IPS-18a (cell line): ENCODE measurements at regions not wholly inside any gene's neighbourhood (a gene's known extent, or its start where the extent isn't known, plus 50 kb on each side); places are given as distances from the start of the nearest gene placed in this dataset.

Experiments
- H3K27ac ChIP-seq: one replicate; pipeline ENCODE4 v1.5.1; 2013; ENCODE audit warnings: low read length
- H3K27me3 ChIP-seq: one replicate; pipeline ENCODE4 v1.6.1; 2013; ENCODE audit warnings: mild to moderate bottlenecking, low read length; ENCODE audit not compliant: control insufficient read depth, insufficient read depth
- H3K36me3 ChIP-seq: one replicate; pipeline ENCODE4 v1.6.1; 2013; ENCODE audit warnings: low read depth, low read length; ENCODE audit not compliant: control insufficient read depth
- H3K4me1 ChIP-seq: one replicate; pipeline ENCODE4 v1.6.1; 2013; ENCODE audit warnings: low read depth, low read length; ENCODE audit not compliant: control insufficient read depth
- H3K4me3 ChIP-seq: one replicate; pipeline ENCODE4 v1.5.1; 2013; ENCODE audit warnings: low read length
- H3K9ac ChIP-seq: one replicate; pipeline ENCODE4 v1.6.1; 2013; ENCODE audit warnings: mild to moderate bottlenecking, low read length, moderate library complexity
- H3K9me3 ChIP-seq: one replicate; pipeline ENCODE4 v1.6.1; 2013; ENCODE audit warnings: low read depth, low read length; ENCODE audit not compliant: control insufficient read depth

- Histone ChIP-seq H3K36me3 (no peaks in the 10 kb centered on the region), H3K9ac (no peak overlapping the region), H3K9me3 (no peaks in the 10 kb centered on the region), H3K4me1 (peaks cover 12% of the 10 kb centered on the region), H3K27ac (no peak overlapping the region), H3K4me3 (no peak overlapping the region), H3K27me3 (no peaks in the 10 kb centered on the region)
Observed at GRCh38 chr14:101241807-101242278, 319.5 kb upstream of the DIO3 start.

GRCh38 chr14:101242442-101243385 is 318.6 kb upstream of the DIO3 start:
- no peak overlapping the region for H3K27ac ChIP-seq
- peaks cover 12% of the 10 kb centered on the region for H3K4me1 ChIP-seq
- no peaks in the 10 kb centered on the region for H3K36me3 ChIP-seq
- no peak overlapping the region for H3K9ac ChIP-seq
- no peaks in the 10 kb centered on the region for H3K9me3 ChIP-seq
- no peaks in the 10 kb centered on the region for H3K27me3 ChIP-seq
- H3K4me3 ChIP-seq, result no peak overlapping the region

- Histone ChIP-seq H3K9me3 (no peaks in the 10 kb centered on the region), H3K9ac (no peak overlapping the region), H3K27me3 (no peaks in the 10 kb centered on the region), H3K4me3 (no peak overlapping the region), H3K4me1 (peaks cover 12% of the 10 kb centered on the region), H3K36me3 (no peaks in the 10 kb centered on the region), H3K27ac (no peak overlapping the region)
Observed at GRCh38 chr14:101243587-101244338, 317.5 kb upstream of the DIO3 start.

- no peak overlapping the region for H3K4me3 ChIP-seq
- H3K27me3 ChIP-seq, result no peaks in the 10 kb centered on the region
- H3K27ac ChIP-seq, result no peak overlapping the region
- H3K4me1 ChIP-seq, result peaks cover 8% of the 10 kb centered on the region
- no peak overlapping the region for H3K9ac ChIP-seq
- H3K36me3 ChIP-seq, result no peaks in the 10 kb centered on the region
- no peaks in the 10 kb centered on the region for H3K9me3 ChIP-seq
Observed at GRCh38 chr14:101246894-101247841, 314.1 kb upstream of the DIO3 start.

DNA sequence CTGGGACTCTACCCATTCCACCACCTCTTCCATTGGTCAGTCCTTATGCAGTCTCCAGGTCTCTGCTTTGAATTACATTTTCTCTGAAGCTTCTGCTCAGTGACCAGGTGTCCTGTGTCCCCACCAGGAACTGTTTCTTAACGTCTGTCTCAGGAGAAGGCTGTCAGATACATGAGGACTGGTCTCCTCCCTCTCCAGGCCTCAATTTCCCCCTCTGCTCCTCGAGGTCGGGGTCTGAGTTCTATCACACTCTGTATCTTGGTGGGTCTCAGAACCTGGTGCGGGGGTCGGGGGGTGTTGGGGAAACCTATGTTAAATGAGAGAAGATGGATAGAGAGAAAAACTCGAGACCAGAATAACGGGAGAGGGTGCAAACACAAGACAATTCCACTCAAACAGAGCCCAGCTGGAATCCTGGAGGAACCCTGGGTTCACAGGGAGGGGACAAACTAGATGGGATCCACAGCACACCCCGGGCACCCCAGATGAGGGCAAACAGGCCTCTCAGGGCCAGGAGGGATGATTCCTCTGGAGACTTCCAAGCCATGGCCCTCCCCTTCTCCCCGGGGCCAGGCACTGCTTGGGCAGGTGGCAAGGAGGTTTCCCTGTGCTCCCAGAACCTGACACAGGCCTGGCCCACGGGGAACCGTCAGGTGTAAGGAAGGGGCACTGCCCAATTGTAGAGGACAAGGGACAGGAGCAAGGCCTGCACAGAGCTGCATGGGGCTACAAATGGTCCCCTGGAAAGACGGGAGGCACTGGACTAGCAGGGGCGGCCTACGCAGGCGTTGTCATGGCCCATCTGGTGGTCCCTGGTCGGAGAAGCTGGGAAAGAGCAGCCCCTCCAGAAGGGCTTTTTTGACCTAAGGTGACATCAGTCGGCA is 313.2 kb upstream of the DIO3 start:
- Histone ChIP-seq H3K4me3 (no peak overlapping the region), H3K27me3 (no peaks in the 10 kb centered on the region), H3K9ac (no peak overlapping the region), H3K9me3 (no peaks in the 10 kb centered on the region), H3K4me1 (no peaks in the 10 kb centered on the region), H3K36me3 (no peaks in the 10 kb centered on the region), H3K27ac (no peak overlapping the region)

DNA sequence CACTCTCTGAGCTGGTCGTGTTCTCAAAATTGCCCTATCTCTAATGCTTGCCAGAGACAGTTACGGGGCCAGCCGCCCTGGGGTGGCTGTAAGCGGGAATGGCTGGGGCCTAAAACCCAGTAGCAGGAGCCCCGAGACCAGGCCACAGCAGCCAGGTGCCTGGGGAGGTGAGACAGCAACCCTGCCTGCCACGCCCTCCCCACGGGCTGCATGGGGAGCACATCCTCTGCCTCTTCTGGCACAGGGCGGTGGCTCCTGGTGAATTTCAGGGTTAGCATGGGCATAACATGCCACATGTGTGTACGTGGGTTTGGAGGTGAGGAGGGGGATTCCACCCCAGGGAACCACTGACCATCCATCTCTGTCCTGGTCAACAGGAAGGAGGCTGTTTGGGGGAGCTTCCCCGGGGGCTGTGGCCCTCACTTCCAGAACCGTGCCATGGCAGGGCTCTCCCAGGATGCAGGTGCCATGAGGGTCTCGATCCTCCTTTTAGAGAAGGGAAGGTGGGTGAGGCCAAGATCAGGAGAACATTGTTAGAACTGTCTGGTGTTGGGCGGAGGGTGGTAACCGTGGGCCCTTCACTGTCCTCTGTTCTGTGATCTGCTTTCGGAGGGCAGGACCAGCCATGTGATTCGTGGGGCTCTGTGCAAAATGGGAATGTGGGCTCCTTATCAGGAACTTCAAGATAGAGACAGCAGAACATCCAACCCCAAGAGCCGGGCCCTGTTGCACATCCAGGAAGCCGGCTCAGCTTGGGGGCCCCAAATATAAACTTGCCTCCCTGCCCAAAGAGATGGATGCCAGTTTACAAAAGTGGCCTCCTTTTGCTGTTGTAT is 312.2 kb upstream of the DIO3 start:
- H3K4me3 ChIP-seq, result no peak overlapping the region
- no peaks in the 10 kb centered on the region for H3K27me3 ChIP-seq
- no peaks in the 10 kb centered on the region for H3K4me1 ChIP-seq
- no peaks in the 10 kb centered on the region for H3K36me3 ChIP-seq
- no peak overlapping the region for H3K27ac ChIP-seq
- no peaks in the 10 kb centered on the region for H3K9me3 ChIP-seq
- no peak overlapping the region for H3K9ac ChIP-seq

- H3K4me1 ChIP-seq, result no peaks in the 10 kb centered on the region
- H3K27me3 ChIP-seq, result no peaks in the 10 kb centered on the region
- no peak overlapping the region for H3K27ac ChIP-seq
- H3K4me3 ChIP-seq, result no peak overlapping the region
- H3K36me3 ChIP-seq, result no peaks in the 10 kb centered on the region
- H3K9ac ChIP-seq, result no peak overlapping the region
- no peaks in the 10 kb centered on the region for H3K9me3 ChIP-seq
Observed at GRCh38 chr14:101249676-101250036, 311.6 kb upstream of the DIO3 start.

GRCh38 chr14:101250336-101250947 is 310.9 kb upstream of the DIO3 start:
- H3K9me3 ChIP-seq, result no peaks in the 10 kb centered on the region
- no peaks in the 10 kb centered on the region for H3K4me1 ChIP-seq
- H3K9ac ChIP-seq, result no peak overlapping the region
- H3K27ac ChIP-seq, result no peak overlapping the region
- H3K27me3 ChIP-seq, result no peaks in the 10 kb centered on the region
- no peak overlapping the region for H3K4me3 ChIP-seq
- no peaks in the 10 kb centered on the region for H3K36me3 ChIP-seq

DNA sequence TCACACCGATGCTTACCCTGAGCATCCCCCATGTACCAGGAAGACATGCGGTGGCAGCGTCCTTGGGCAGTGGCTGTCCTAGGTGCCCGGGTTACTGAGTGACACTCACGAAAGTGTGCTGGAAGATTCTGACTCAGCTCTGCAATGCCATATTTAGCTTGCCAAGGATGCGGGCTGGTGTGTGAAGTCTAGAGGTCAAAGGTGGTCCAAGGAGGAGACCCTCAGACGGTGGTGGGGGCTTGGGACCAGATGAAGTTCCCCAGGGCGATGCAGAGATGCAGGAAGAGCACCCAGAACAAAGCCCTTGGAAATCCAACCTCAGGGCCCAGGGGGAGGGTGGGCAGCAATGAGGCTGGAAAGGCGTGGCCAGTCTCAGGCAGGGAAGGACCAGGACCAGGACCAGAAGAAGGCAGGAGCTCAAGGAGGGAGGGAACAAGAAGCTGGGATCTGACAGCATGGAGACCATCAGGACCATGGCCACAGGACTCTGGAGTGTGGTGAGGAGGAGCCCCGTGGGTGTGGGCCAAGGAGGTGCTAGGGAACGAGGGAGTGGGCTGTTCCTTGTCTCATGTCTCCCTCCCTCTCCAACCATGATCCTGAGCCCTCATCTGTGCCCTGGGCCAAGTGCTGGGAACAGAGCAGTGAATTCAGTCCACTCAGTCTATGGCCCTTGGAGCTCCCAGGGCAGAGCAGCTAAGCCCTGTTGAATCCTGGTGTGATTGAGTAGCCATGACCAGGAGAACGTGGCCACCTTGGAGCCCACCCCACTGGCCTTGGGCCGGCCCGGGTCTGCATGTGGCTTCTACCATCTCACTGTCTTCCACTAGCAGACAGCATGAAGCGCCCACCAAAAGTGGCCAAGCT is 310.1 kb upstream of the DIO3 start:
- H3K27me3 ChIP-seq, result no peaks in the 10 kb centered on the region
- H3K36me3 ChIP-seq, result no peaks in the 10 kb centered on the region
- no peak overlapping the region for H3K9ac ChIP-seq
- H3K4me1 ChIP-seq, result no peaks in the 10 kb centered on the region
- no peak overlapping the region for H3K4me3 ChIP-seq
- no peak overlapping the region for H3K27ac ChIP-seq
- H3K9me3 ChIP-seq, result no peaks in the 10 kb centered on the region
